MM.1S (cell line): ENCODE measurements at regions not wholly inside any gene's neighbourhood (a gene's known extent, or its start where the extent isn't known, plus 50 kb on each side); places are given as distances from the start of the nearest gene placed in this dataset.

Experiments
- DNase-seq: peaks from one replicate; pipeline ENCODE4 v3.0.0-alpha.2; 2015
- H2AFZ ChIP-seq: fragments of 300-600 bp; sonication (generic); 2 replicates; pipeline ENCODE4 v1.6.0; 2016; ENCODE audit warnings: antibody characterized with exemption, low read length
- H3F3A ChIP-seq: fragments of 300-600 bp; sonication (generic); 2 replicates; pipeline ENCODE4 v1.6.1; 2016; ENCODE audit warnings: mild to moderate bottlenecking, antibody characterized with exemption, low read length, moderate library complexity, mixed read lengths; ENCODE audit not compliant: insufficient read depth
- H3K27ac ChIP-seq: fragments of 300-600 bp; sonication (generic); 2 replicates; pipeline ENCODE4 v1.5.1; 2016; ENCODE audit warnings: mild to moderate bottlenecking, low read length
- H3K27me3 ChIP-seq: fragments of 300-600 bp; sonication (generic); replicated peaks from 2 replicates; pipeline ENCODE4 v1.6.0; 2016; ENCODE audit warnings: low read length; ENCODE audit not compliant: insufficient read depth
- H3K36me3 ChIP-seq: fragments of 300-600 bp; sonication (generic); replicated peaks from 2 replicates; pipeline ENCODE4 v1.6.1; 2016; ENCODE audit warnings: mild to moderate bottlenecking, low read length, mixed read lengths; ENCODE audit not compliant: insufficient read depth
- H3K4me1 ChIP-seq: fragments of 300-600 bp; sonication (generic); 2 replicates; pipeline ENCODE4 v1.6.1; 2016; ENCODE audit warnings: low read length, mixed read lengths
- H3K4me2 ChIP-seq: fragments of 300-600 bp; sonication (generic); 2 replicates; pipeline ENCODE4 v1.6.0; 2016; ENCODE audit warnings: low read depth, low read length
- H3K4me3 ChIP-seq: fragments of 300-600 bp; sonication (generic); 2 replicates; pipeline ENCODE4 v1.5.1; 2016; ENCODE audit warnings: low read length, mixed read lengths
- H3K79me2 ChIP-seq: fragments of 300-600 bp; sonication (generic); 2 replicates; pipeline ENCODE4 v1.6.1; 2016; ENCODE audit warnings: mixed run types, low read length, mixed read lengths
- H3K9ac ChIP-seq: fragments of 300-600 bp; sonication (generic); 2 replicates; pipeline ENCODE4 v1.6.1; 2016; ENCODE audit warnings: low read length, mixed read lengths
- H3K9me2 ChIP-seq: fragments of 300-600 bp; sonication (generic); replicated peaks from 2 replicates; pipeline ENCODE4 v1.6.1; 2016; ENCODE audit warnings: mild to moderate bottlenecking, low read length, mixed read lengths; ENCODE audit not compliant: insufficient read depth
- H3K9me3 ChIP-seq: fragments of 300-600 bp; sonication (generic); replicated peaks from 2 replicates; pipeline ENCODE4 v1.6.1; 2016; ENCODE audit warnings: mild to moderate bottlenecking, low read length, mixed read lengths; ENCODE audit not compliant: insufficient read depth
- H4K20me1 ChIP-seq: fragments of 300-600 bp; sonication (generic); 2 replicates; pipeline ENCODE4 v1.6.1; 2016; ENCODE audit warnings: mild to moderate bottlenecking, low read length, moderate library complexity, mixed read lengths; ENCODE audit not compliant: insufficient read depth
- EZH2 ChIP-seq: fragments of 300-600 bp; sonication (generic); optimal IDR thresholded peaks from 2 replicates; pipeline ENCODE3; 2017; ENCODE audit warnings: low read depth, mild to moderate bottlenecking, antibody characterized with exemption, low read length, mixed read lengths
- EZH2phosphoT487 ChIP-seq: fragments of 300-600 bp; sonication (generic); IDR thresholded peaks from 2 replicates; pipeline ENCODE4 v1.6.1; 2018; ENCODE audit warnings: antibody characterized with exemption, low read length
- TF ChIP-seq, protein P1 (sequence below): fragments of 300-600 bp; sonication (generic); IDR thresholded peaks from 2 replicates; pipeline ENCODE4 v1.5.1; 2016; ENCODE audit warnings: antibody characterized with exemption, low read length, mixed read lengths

- no peak overlapping the region for H2AFZ ChIP-seq
- H3K27ac ChIP-seq: no peak overlapping the region
- DNase-seq: no peak
- no peaks in the 10 kb centered on the region for H3F3A ChIP-seq
- no peaks in the 10 kb centered on the region for H3K36me3 ChIP-seq
- no peaks in the 10 kb centered on the region for H3K9me3 ChIP-seq
- H3K27me3 ChIP-seq: no peaks in the 10 kb centered on the region
- H3K4me1 ChIP-seq: no peaks in the 10 kb centered on the region
- H3K4me2 ChIP-seq: no peak overlapping the region
- TF ChIP-seq, protein P1, sequence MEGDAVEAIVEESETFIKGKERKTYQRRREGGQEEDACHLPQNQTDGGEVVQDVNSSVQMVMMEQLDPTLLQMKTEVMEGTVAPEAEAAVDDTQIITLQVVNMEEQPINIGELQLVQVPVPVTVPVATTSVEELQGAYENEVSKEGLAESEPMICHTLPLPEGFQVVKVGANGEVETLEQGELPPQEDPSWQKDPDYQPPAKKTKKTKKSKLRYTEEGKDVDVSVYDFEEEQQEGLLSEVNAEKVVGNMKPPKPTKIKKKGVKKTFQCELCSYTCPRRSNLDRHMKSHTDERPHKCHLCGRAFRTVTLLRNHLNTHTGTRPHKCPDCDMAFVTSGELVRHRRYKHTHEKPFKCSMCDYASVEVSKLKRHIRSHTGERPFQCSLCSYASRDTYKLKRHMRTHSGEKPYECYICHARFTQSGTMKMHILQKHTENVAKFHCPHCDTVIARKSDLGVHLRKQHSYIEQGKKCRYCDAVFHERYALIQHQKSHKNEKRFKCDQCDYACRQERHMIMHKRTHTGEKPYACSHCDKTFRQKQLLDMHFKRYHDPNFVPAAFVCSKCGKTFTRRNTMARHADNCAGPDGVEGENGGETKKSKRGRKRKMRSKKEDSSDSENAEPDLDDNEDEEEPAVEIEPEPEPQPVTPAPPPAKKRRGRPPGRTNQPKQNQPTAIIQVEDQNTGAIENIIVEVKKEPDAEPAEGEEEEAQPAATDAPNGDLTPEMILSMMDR: no peak
- TF ChIP-seq EZH2phosphoT487: no peak
- TF ChIP-seq EZH2: no peak
- H3K79me2 ChIP-seq: no peaks in the 10 kb centered on the region
- no peaks in the 10 kb centered on the region for H3K9me2 ChIP-seq
- H4K20me1 ChIP-seq: no peaks in the 10 kb centered on the region
- no peak overlapping the region for H3K9ac ChIP-seq
- H3K4me3 ChIP-seq: no peak overlapping the region
These were observed 294.3 kb upstream of the MGAT4C start for GRCh38 chr12:86550218-86551145.

DNA sequence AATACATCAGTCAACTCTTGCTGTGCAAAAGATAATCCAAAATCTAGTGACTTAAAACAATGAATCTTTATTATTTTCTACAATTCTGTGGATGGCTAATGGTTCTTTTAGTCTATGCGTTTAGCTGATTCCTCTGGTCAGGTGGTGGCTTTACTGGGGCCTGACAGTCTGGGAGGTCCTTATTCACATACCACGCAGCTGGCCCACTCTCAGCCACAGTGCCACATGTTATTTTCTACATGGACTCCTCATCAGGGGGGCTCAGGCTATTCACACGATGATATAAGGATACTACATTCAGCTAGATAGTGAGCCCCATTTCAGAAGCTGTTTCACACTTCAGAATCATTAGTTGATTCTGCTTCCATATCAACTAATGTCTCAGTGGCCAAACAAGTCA is 287.5 kb upstream of the MGAT4C start:
- Histone ChIP-seq H3F3A (no peaks in the 10 kb centered on the region), H3K36me3 (no peaks in the 10 kb centered on the region), H3K9me2 (no peaks in the 10 kb centered on the region), H2AFZ (no peak overlapping the region), H3K9me3 (no peaks in the 10 kb centered on the region), H3K9ac (no peak overlapping the region), H3K4me2 (no peak overlapping the region), H3K4me1 (no peaks in the 10 kb centered on the region), H4K20me1 (no peaks in the 10 kb centered on the region), H3K4me3 (no peak overlapping the region), H3K79me2 (no peaks in the 10 kb centered on the region), H3K27me3 (no peaks in the 10 kb centered on the region), H3K27ac (no peak overlapping the region)
- TF ChIP-seq, protein P1: no peak
- TF ChIP-seq EZH2phosphoT487 (no peak), EZH2 (no peak)
- DNase-seq: no peak

- Histone ChIP-seq H2AFZ (no peak overlapping the region), H3K4me2 (no peak overlapping the region), H4K20me1 (no peaks in the 10 kb centered on the region), H3K9me3 (no peaks in the 10 kb centered on the region), H3K27ac (no peak overlapping the region), H3K9ac (no peak overlapping the region), H3K79me2 (no peaks in the 10 kb centered on the region), H3K9me2 (no peaks in the 10 kb centered on the region), H3K36me3 (no peaks in the 10 kb centered on the region; the same call in 1 of the 2 replicates), H3K4me3 (no peak overlapping the region), H3F3A (no peaks in the 10 kb centered on the region), H3K27me3 (no peaks in the 10 kb centered on the region), H3K4me1 (no peaks in the 10 kb centered on the region)
- no peak for DNase-seq
- TF ChIP-seq, protein P1: no peak
- TF ChIP-seq EZH2phosphoT487 (no peak), EZH2 (no peak)
These were observed 274.9 kb upstream of the MGAT4C start for GRCh38 chr12:86530996-86531655.
